GM18505 (cell line): ENCODE measurements at regions not wholly inside any gene's neighbourhood (a gene's known extent, or its start where the extent isn't known, plus 50 kb on each side); places are given as distances from the start of the nearest gene placed in this dataset.

Experiments used
- ATAC-seq: cut with Tn5 transposase; IDR thresholded peaks from one replicate; pipeline ENCODE4 v1.9.1; 2021; ENCODE audit not compliant: unreplicated experiment
- POLR2A ChIP-seq: IDR thresholded peaks from 4 replicates; pipeline ENCODE4 v1.6.1; 2011; ENCODE audit warnings: borderline replicate concordance; ENCODE audit not compliant: insufficient read depth, insufficient read length; ENCODE audit errors: extremely low read depth

DNA sequence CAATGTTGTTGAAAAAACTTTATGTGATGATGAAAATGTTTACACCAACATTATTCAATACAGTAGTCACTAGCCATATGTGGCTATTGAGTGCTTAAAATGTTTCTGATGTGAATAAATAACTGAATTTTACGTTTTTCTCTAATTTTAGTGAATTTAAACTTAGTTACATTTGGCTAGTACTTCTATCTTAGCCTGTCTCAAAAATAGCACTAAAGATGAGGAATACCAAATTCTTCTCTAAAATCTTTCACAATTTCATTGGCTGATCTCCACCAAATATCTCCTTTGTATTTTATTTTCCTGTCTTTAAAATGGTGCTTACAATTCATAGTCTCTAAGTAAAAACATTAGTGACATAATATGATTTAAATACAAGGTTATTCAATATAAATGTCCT lies 83.7 kb upstream of the RND3 start:
- no peak for ATAC-seq
- TF ChIP-seq POLR2A, result no peak

DNA sequence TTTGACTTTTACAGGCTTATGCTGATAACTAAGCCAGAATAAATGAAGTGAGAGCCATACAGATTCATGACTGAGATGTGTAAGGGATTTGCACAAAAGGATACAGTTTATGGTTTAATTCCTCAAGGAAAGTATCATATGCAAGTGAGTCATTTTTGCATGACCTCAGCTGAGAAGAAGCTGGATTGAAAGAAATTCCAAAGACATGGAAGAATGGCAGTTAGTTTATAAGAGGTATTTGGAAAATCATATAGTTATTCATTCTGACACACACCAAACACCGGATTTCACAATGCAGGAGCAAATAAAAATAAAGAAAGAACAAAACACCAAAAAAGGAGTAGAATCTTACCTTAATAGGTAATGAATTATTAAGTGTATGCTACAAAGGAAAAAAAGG lies 83.2 kb upstream of the RND3 start:
- ATAC-seq, result no peak

DNA sequence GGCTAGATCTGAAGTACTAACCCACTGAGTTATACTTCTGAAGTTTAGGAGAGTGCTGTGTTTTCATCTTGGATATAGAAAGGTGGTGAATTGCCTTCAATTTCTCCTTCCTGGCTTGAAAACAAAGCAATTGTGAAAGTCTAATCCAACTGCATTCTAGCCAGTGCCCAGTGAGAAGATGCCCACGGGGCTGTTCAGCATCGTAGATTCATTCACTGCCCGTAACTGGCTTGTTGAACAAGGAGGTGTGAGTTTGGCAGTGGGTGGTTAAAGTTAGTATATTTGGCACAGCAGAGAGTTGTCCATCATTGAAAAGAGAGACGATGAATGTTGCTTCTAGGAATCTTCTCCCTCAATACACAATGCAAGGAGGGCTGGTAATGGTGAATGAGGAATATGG lies 82.3 kb upstream of the RND3 start:
- no peak for ATAC-seq
- TF ChIP-seq POLR2A, result no peak

More for the DNA sequence above, 83.2 kb upstream of the RND3 start:
- no peak for TF ChIP-seq POLR2A

DNA sequence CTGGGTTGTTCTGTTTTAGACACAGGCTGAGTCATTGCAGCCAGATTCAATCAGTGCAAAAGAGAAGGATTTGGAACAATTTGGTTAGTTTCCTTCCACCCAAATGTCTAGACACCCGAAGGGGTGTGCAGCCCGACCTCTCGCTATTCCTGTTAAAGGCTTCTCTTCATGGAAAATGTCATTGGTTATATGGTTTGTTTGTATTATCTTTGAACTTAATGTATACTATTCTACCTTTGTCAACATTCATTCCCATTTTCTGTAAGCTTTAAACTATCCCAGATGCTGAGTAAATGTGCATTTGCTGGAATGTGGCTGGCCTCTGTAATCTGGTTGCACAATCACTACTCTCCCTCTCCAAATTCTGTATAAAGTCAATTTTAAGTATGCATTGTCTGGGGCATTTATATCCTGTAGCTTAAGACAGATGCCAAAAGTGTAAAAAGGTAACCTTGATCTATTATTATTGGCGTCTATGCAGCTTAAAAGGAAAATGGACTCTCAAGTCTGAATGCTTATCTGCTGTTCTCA lies 80.4 kb upstream of the RND3 start:
- TF ChIP-seq POLR2A, result no peak
- no peak for ATAC-seq

DNA sequence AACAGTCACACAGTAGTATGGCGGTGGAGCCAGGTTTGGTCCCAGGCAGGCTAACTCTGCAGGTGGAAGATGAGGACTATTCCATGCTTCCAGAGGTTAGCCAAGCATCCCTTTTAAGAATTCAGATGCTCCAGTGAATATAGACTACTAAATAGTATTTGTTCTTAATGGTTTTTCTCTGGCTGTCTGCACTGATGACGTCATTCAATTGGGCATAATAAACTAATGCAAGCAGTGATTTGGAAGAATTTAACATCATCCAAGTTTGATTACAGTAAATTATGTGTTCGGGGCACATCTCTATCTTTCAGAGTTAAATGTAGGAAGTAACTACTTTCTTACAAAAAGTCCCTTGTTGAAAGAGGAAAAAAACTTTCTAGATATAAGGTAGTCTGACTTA lies 78.8 kb upstream of the RND3 start:
- no peak for TF ChIP-seq POLR2A
- no peak for ATAC-seq

DNA sequence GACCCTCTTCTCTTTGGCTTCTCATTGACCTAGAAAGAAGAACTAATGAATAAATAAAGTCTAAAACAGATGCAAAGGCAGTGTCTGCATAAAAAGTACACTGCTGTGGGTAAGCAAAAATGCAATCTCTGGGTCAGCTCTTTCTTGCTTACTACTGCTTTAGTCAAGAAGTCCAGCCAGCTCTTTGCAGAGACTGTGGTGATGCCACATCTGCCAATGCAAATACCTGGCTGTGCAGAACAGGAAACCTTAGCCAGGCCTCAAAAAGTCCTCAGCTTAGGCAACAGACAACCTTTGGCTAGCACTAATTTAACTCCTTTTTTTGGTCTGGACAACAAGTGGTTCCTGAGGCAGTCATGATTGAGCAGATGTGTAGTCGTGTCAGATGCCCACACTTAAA lies 73.6 kb upstream of the RND3 start:
- ATAC-seq, result no peak
- TF ChIP-seq POLR2A, result no peak

DNA sequence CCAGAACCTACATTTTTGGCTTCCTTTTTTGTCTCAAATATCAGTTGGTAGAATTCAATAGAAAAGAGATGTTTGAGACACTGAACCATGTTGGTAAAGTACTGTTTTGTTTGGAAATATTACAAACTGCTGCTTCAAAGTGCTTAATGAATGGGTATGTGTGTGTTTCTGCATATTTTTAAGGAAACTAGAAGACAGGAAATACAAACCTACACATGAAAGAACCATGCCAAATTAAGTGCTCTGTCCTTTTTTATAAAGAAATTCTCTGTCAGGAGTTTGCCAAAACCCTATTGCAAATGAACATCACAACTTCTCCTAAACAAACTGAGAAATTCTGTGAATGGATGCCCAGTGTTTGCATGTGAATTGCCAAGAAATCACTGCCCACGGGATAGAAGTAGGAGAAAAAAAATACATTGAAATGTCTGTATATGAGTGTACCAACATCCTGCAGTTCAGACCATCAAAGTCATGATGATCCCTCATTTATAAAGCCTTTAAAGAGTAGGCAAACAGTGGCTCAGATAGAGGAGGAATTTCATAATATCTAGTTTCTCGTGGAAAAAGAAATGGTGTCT lies 69.6 kb upstream of the RND3 start:
- ATAC-seq, result no peak
- no peak for TF ChIP-seq POLR2A

DNA sequence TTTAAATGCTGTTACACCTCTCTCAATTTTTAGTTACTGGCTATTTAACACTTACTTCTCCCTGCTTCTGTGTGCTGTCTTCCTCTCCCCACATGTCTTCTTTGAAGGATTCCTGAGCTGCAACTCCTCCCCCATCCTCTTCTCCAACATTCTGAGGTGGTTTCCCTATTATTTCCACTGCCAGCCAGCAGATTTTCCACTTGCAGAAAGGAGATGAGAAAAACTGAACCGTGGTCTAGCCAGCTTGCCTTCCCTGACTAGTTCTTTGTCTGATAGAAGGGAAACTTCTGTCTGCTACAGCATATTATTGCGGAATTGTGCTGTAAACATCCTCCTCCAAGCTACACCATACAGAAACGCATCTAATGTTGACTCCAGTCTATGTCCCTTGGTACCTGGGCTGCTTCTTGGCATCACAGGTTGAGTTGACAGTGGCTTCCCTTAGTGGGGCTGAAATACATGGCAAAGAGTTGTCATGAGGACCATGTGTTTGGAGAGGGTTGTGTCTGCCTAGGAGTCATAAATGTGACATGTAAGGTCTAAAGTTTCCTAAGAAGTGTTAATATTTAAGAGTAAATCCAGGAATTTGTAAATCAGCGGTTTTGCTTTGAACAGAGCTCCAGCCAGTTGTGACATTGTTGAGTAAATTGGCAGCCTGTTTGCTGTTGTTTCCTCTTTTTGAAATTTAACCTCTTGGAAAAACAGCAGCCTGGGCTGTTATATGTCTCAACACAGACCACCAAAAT lies 68.3 kb upstream of the RND3 start:
- ATAC-seq, result no peak
- TF ChIP-seq POLR2A, result no peak

DNA sequence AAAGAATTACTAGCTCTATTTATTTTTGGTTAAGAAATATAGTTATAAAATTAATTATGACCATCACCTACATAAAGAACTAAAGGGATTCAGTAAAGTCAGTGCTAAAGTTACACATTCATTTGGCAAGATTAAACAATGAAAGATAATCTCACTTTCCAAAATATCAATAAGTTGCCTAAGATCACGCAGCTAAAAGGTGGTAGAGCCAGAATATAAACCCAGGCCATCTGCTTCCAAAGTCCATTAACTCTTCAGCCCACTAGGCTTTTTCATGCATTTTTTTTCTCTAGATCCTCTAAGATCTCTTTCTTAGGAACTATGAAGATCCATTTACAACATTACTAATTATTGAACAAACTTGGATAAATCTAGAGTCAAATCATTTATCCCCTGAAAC lies 66.6 kb upstream of the RND3 start:
- no peak for TF ChIP-seq POLR2A
- ATAC-seq, result no peak

DNA sequence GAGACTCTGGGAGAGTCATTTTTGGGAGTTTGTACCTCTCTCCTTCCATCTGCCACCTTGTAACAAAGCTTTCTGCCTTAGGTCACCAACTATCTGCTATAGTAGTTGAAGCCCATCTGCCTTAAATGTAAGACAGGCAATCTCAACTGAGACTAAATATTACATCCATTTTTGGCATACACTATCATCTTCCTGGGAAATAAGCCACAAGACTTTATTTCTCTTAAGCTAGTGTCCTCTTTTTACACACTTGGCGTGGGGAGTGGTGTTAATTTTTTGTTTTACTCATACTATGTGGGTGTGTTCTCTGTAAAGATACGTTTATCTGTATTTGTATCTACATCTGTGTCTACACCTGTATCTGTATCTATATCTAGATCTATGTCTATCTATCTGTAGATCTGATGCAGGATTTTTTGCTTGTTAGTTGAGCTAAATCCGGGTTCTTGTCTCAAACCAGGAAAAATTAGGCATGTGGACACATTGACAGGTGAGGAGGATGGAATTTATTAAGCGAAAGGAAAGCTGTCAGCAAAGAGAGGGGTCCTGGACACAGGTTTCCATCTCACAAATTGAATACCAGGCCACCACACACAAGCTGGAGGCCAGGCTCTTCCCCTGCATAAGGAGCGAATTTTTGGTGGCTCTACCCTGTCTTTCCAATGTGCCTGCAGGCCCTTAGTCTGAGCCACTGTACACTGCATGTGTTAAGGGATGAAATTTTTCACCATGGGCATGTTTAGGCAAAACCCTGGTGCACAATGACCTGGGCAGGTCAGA lies 64.8 kb upstream of the RND3 start:
- TF ChIP-seq POLR2A, result no peak
- ATAC-seq, result no peak

DNA sequence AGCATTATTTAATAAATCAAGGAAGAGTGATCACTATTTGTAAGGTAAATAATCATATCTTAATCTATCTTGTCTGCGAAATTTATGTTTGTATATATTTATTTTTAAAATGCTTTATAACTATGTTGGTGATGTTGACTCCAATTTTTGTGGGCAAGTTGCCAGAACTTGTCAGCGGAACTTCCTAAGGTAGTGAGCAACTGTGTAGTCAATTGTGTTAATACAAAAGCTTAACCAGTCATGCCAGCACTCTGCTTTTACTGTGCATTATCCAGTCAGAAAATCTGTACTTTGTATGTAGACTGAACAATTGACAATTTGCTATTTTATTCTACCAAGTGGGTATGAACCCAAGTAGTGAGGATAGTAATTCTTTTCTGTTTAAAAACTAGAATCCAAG lies 61.9 kb upstream of the RND3 start:
- no peak for ATAC-seq
- no peak for TF ChIP-seq POLR2A

DNA sequence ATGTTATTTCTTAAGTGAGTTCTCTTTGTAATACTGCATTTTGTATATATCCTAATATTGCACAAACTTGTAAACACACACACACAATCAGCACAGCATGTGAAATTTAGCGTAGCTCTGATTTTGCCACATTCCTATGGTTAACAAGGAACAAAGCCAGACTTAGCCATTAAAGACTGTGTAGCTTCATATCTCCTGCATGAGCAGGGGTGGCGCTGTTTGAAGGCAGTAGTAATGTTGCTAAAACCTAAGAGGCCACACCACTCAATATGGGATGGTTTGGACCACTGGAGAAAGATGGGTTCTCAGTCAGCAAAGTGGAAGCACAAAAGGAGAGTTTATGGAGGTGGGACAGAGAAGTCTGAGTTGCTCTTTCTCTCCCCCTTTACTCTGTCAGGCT lies 61.1 kb upstream of the RND3 start:
- no peak for TF ChIP-seq POLR2A
- ATAC-seq, result no peak

DNA sequence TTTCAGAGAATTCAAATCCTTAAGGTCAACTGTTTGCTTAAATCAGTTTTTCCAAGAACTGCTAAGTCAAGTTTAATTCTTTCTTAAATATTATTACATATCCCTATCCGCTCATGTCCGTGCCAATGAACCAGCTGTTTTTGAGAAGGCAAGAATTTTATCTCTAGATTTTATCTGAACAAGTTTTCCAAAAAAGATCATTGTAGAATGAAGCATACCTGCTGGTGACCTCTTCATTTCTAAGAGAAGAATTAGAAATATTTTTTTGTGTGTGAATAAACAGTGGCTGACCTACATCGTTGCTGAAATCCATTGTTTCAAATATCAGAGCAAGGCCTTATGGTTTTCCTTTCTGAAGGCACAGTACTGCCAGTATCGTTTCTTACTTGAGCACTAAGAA lies 58.4 kb upstream of the RND3 start:
- no peak for ATAC-seq
- TF ChIP-seq POLR2A, result no peak

DNA sequence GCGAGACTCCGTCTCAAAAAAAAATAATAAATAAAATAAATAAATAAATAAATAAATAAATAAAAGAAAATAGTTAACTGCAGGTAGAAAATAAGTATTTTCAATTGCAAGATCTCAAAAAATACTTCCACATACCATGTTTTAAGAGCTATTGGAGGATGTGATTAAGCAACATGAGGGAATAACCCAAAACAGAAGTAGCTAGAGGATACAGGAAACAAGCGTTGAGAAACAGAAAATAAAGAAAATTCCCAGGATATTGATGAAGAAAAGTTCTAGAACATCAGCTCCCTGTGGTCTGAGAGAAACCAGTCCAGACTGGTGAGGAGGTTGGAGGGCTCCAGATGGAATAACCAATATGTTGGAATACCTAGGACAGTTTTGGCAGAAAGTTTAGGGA lies 57.3 kb upstream of the RND3 start:
- ATAC-seq, result no peak
- TF ChIP-seq POLR2A, result no peak
